DOHH2 (cell line): ENCODE measurements at regions not wholly inside any gene's neighbourhood (a gene's known extent, or its start where the extent isn't known, plus 50 kb on each side); places are given as distances from the start of the nearest gene placed in this dataset.
"Not testable (repeated sequence)": the region's sequence is repeated elsewhere in the genome, so short reads cannot be mapped to it uniquely, and the experiment has no call there.

Source experiments
- EZH2phosphoT487 ChIP-seq: fragments of 200-600 bp; sonication (generic); IDR thresholded peaks from 2 replicates; pipeline ENCODE4 v1.6.1; 2017; ENCODE audit warnings: borderline replicate concordance, mild to moderate bottlenecking, antibody characterized with exemption, low read length, moderate library complexity, mixed read lengths
- TF ChIP-seq, protein P1 (sequence below): fragments of 200-600 bp; sonication (generic); IDR thresholded peaks from one replicate; pipeline ENCODE4 v1.5.1; 2014; ENCODE audit warnings: antibody characterized with exemption, mild to moderate bottlenecking, low read depth, low read length; ENCODE audit not compliant: poor library complexity, severe bottlenecking

DNA sequence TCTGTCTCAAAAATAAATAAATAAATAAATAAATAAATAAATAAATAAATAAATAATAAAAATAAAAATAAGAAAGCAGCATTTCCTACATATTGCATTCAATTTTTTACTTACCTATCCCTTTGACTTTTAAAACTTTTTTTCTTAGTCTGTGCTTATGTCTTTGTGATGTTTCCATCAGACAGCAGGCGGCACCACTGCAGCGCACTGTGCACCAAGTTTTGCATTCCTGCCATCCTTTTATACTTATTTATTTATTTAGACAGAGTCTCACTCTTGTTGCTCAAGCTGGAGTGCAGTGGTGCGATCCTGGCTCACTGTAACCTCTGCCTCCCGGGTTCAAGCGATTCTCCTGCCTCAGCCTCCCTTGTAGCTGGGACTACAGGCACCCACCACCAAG is 132.6 kb downstream of the SPATA31A6 start:
- TF ChIP-seq, protein P1, sequence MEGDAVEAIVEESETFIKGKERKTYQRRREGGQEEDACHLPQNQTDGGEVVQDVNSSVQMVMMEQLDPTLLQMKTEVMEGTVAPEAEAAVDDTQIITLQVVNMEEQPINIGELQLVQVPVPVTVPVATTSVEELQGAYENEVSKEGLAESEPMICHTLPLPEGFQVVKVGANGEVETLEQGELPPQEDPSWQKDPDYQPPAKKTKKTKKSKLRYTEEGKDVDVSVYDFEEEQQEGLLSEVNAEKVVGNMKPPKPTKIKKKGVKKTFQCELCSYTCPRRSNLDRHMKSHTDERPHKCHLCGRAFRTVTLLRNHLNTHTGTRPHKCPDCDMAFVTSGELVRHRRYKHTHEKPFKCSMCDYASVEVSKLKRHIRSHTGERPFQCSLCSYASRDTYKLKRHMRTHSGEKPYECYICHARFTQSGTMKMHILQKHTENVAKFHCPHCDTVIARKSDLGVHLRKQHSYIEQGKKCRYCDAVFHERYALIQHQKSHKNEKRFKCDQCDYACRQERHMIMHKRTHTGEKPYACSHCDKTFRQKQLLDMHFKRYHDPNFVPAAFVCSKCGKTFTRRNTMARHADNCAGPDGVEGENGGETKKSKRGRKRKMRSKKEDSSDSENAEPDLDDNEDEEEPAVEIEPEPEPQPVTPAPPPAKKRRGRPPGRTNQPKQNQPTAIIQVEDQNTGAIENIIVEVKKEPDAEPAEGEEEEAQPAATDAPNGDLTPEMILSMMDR, result not testable (repeated sequence)
- TF ChIP-seq EZH2phosphoT487, result not testable (repeated sequence)
